Kidney (tissue), 13 donors: ENCODE measurements at regions not wholly inside any gene's neighbourhood (a gene's known extent, or its start where the extent isn't known, plus 50 kb on each side); places are given as distances from the start of the nearest gene placed in this dataset.

Experiments used
- DNase-seq, 5 donors: peaks; one replicate each; pipeline ENCODE4 v3.0.0-alpha.2; 2013 to 2020
- FAIRE-seq: peaks from 2 replicates; lab custom pipeline; 2012; peaks lifted over from hg19 to GRCh38; lab: Jason Lieb, UNC
- H3K27ac ChIP-seq, 2 donors: one replicate each; pipeline ENCODE4 v1.7.0; 2013; ENCODE audit warnings: low read depth in 2 of 2, low read length in 2 of 2, inconsistent platforms in 1 of 2
- H3K27me3 ChIP-seq: one replicate; pipeline ENCODE4 v1.7.1; 2013; ENCODE audit warnings: low read length, inconsistent platforms; ENCODE audit not compliant: control insufficient read depth, insufficient read depth
- H3K36me3 ChIP-seq, 3 donors: one replicate each; pipeline versions ENCODE4 v1.7.0 to v1.7.1; 2013; ENCODE audit warnings: low read length in 3 of 3, control low read depth in 1 of 3, inconsistent platforms in 1 of 3; ENCODE audit not compliant: insufficient read depth in 3 of 3, control insufficient read depth in 2 of 3
- H3K4me1 ChIP-seq, 3 donors: one replicate each; pipeline versions ENCODE4 v1.7.0 to v1.7.1; 2013; ENCODE audit warnings: low read length in 3 of 3, inconsistent platforms in 1 of 3, low read depth in 1 of 3; ENCODE audit not compliant: control insufficient read depth in 2 of 3, insufficient read depth in 2 of 3
- H3K4me3 ChIP-seq, 3 donors: one replicate each; pipeline versions ENCODE4 v1.7.0 to v1.8.1; 2013; ENCODE audit warnings: low read length in 3 of 3, control low read depth in 1 of 3, inconsistent platforms in 1 of 3
- H3K9ac ChIP-seq, 3 donors: one replicate each; pipeline versions ENCODE4 v1.7.0 to v1.7.1; 2013; ENCODE audit warnings: low read length in 3 of 3, control low read depth in 1 of 3, inconsistent platforms in 1 of 3
- H3K9me3 ChIP-seq, 3 donors: one replicate each; pipeline versions ENCODE4 v1.7.0 to v1.7.1; 2013; ENCODE audit warnings: low read length in 3 of 3, control low read depth in 1 of 3, inconsistent platforms in 1 of 3; ENCODE audit not compliant: control insufficient read depth in 2 of 3, insufficient read depth in 1 of 3
- intact Hi-C: fragments of 100-400 bp; cut with DNase I; formaldehyde crosslinking; loops from one replicate; pipeline ENCODE4 v1.11.1; 2022
- TF ChIP-seq, protein P1 (sequence below): IDR thresholded peaks from 3 replicates; pipeline ENCODE4 v1.5.1; 2012; ENCODE audit warnings: mild to moderate bottlenecking, moderate library complexity, borderline replicate concordance; ENCODE audit not compliant: insufficient read depth; ENCODE audit errors: extremely low read depth
- donor health status: control.
- donor health status: control.
- donor health status: control.
- donor health status: control.
- donor health status: control.
- donor health status: DM: yes; HTN: yes; CAD: no.
- donor health status: Normal renal cell carcinoma (clear cell type).

DNA sequence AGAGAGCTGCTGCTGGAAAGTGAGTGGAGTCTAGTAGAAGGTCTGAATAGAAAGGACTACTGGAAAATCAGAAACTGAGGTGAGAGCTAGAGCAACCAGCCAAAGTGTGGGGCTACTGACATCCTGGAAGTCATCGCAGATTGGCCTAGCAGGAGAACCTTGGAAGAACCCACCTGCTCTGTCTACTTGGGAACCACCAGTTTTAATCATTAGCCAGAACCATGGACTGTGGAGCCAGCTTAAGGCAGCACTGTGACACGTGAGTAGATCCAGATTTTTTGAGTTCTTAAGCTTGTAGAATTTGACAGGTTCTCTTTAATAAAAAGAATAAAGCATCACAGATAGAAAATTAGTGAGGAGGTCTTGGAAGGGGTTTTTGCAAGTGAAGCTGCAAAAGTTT lies 179.1 kb upstream of the PEX5L start:
- FAIRE-seq = no peak
- TF ChIP-seq, protein P1, sequence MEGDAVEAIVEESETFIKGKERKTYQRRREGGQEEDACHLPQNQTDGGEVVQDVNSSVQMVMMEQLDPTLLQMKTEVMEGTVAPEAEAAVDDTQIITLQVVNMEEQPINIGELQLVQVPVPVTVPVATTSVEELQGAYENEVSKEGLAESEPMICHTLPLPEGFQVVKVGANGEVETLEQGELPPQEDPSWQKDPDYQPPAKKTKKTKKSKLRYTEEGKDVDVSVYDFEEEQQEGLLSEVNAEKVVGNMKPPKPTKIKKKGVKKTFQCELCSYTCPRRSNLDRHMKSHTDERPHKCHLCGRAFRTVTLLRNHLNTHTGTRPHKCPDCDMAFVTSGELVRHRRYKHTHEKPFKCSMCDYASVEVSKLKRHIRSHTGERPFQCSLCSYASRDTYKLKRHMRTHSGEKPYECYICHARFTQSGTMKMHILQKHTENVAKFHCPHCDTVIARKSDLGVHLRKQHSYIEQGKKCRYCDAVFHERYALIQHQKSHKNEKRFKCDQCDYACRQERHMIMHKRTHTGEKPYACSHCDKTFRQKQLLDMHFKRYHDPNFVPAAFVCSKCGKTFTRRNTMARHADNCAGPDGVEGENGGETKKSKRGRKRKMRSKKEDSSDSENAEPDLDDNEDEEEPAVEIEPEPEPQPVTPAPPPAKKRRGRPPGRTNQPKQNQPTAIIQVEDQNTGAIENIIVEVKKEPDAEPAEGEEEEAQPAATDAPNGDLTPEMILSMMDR = no peak
- peaks cover 0 to 3% (median 0%) of the 10 kb centered on the region in 3 donors for H3K9me3 ChIP-seq
- no peaks in the 10 kb centered on the region for H3K4me1 ChIP-seq
- no peak overlapping the region for H3K4me3 ChIP-seq
- no peak for DNase-seq
- no peak overlapping the region for H3K9ac ChIP-seq
- H3K36me3 ChIP-seq = no peaks in the 10 kb centered on the region
- intact Hi-C loops = no loop called here
- no peak overlapping the region for H3K27ac ChIP-seq
- H3K27me3 ChIP-seq = no peaks in the 10 kb centered on the region

DNA sequence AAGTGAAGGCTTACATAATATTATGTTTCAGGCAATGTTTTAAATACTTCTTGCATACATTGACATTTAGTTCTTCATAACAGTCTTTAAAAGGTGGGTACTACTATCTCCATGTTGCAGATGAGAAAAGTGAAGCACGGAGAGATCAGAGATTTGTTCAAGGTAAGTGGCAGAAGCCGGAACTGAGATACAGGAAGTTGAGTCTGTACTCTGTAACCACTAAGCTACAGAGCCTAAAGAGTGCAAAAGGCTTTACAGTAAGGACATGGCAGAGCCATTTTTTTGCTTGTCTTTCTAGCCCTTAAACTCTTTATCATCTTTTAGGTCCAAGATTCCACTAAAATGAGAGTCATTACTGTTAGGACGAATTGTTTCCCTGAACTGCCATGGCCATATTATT lies 186.5 kb upstream of the PEX5L start:
- DNase-seq (no peak), FAIRE-seq (no peak)
- no peaks in the 10 kb centered on the region for H3K36me3 ChIP-seq
- H3K27ac ChIP-seq = no peak overlapping the region
- intact Hi-C loops = no loop called here
- H3K9ac ChIP-seq = no peak overlapping the region
- no peaks in the 10 kb centered on the region for H3K4me1 ChIP-seq
- no peak overlapping the region for H3K4me3 ChIP-seq
- peaks cover 0 to 3% (median 0%) of the 10 kb centered on the region in 3 donors for H3K9me3 ChIP-seq
- no peaks in the 10 kb centered on the region for H3K27me3 ChIP-seq
- TF ChIP-seq, protein P1 = no peak

DNA sequence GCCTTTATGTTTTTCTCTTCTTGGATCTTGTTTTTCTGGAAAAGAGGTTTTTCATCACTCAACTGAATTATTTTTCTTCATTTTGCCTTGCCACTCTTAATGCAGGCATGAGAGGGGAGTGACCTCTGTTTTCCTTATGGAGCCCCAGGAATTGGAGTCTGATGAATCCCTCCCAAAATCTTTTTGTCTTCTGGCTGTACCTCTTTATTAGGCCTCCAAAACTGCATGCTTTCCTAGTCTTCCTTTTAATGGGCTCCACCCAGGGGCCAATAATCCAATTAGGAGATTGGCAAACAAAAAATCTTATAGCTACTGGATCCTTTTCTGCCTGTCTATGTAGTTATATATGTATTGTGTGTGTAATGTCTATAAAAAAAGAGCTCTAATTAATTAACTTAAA lies 192.4 kb upstream of the PEX5L start:
- TF ChIP-seq, protein P1 = no peak
- no peak for DNase-seq
- H3K9ac ChIP-seq = no peak overlapping the region
- H3K27ac ChIP-seq = no peak overlapping the region
- FAIRE-seq = no peak
- intact Hi-C loops = no loop called here
- no peaks in the 10 kb centered on the region for H3K36me3 ChIP-seq
- no peaks in the 10 kb centered on the region for H3K27me3 ChIP-seq
- H3K9me3 ChIP-seq = peaks cover 0 to 10% (median 6%) of the 10 kb centered on the region in 3 donors
- H3K4me3 ChIP-seq = no peak overlapping the region
- H3K4me1 ChIP-seq = no peaks in the 10 kb centered on the region

DNA sequence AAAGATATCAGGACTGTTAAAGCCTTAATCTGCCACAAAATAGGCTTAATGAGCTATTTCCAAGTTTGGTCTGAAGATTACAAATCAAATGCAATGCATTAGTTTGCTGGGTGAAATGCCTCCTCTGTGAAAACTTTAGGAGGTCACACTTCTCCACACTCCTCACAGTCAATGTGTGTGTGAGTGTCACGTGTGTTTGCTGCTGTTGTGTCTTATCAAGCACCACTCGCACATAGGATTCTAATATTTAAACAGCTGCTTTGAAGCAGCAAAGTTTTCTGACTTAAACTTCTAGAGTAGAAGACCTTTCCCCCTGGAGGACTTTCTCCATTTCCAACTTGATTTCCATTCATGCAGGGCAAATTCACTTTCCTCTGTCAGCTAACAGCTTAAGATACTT lies 203.2 kb upstream of the PEX5L start:
- DNase-seq (no peak), FAIRE-seq (no peak)
- Histone ChIP-seq H3K4me3 (no peak overlapping the region), H3K9me3 (peaks cover 0 to 3% (median 0%) of the 10 kb centered on the region in 3 donors), H3K27me3 (no peaks in the 10 kb centered on the region), H3K27ac (no peak overlapping the region), H3K4me1 (no peaks in the 10 kb centered on the region), H3K9ac (no peak overlapping the region), H3K36me3 (no peaks in the 10 kb centered on the region)
- intact Hi-C loops = no loop called here
- TF ChIP-seq, protein P1 = no peak
